ENCODE measurements at regions not wholly inside any gene's neighbourhood (a gene's known extent, or its start where the extent isn't known, plus 50 kb on each side); places are given as distances from the start of the nearest gene placed in this dataset.

- TF ChIP-seq GLIS3 (CRISPR knock-in tag; IDR thresholded peaks at IDR 0.05) (no peak), ZNF565 (CRISPR knock-in tag; conservative IDR thresholded peaks at IDR 0.05; ENCODE audit: low read depth) (no peak), ZNF8 (CRISPR knock-in tag; IDR thresholded peaks at IDR 0.05) (no peak), CSRNP3 (CRISPR knock-in tag; IDR thresholded peaks at IDR 0.05) (no peak), ZC3H10 (CRISPR knock-in tag; IDR thresholded peaks at IDR 0.05) (no peak), ZFP30 (CRISPR knock-in tag; IDR thresholded peaks at IDR 0.05) (no peak), CREB5 (CRISPR knock-in tag; IDR thresholded peaks at IDR 0.05; ENCODE audit: low read depth) (no peak), PPARA (CRISPR knock-in tag; IDR thresholded peaks at IDR 0.05; ENCODE audit: borderline replicate concordance) (no peak), ISL1 (CRISPR knock-in tag; IDR thresholded peaks at IDR 0.05) (no peak), ZFP3 (CRISPR knock-in tag; IDR thresholded peaks at IDR 0.05) (no peak), BACH2 (CRISPR knock-in tag; IDR thresholded peaks at IDR 0.05; ENCODE audit: borderline replicate concordance) (no peak), ZNF70 (CRISPR knock-in tag; IDR thresholded peaks at IDR 0.05) (no peak), RARB (CRISPR knock-in tag; IDR thresholded peaks at IDR 0.05) (no peak), ARNTL (CRISPR knock-in tag; IDR thresholded peaks at IDR 0.05; ENCODE audit: borderline replicate concordance, low read depth) (no peak), OSR1 (CRISPR knock-in tag; IDR thresholded peaks at IDR 0.05) (no peak), PATZ1 (CRISPR knock-in tag; IDR thresholded peaks at IDR 0.05; ENCODE audit: borderline replicate concordance) (no peak)
- no peak for ATAC-seq
Observed at GRCh38 chrX:95325185-95325584, 1359.5 kb upstream of the DIAPH2 start.

- TF ChIP-seq ZNF70 (CRISPR knock-in tag; IDR thresholded peaks at IDR 0.05) (no peak), ZFP30 (CRISPR knock-in tag; IDR thresholded peaks at IDR 0.05) (no peak), OSR1 (CRISPR knock-in tag; IDR thresholded peaks at IDR 0.05) (no peak), CSRNP3 (CRISPR knock-in tag; IDR thresholded peaks at IDR 0.05) (no peak), TCF4 (CRISPR knock-in tag; IDR thresholded peaks at IDR 0.05; ENCODE audit: borderline replicate concordance) (no peak), POU6F1 (CRISPR knock-in tag; IDR thresholded peaks at IDR 0.05; ENCODE audit: borderline replicate concordance, low read depth) (no peak), ZC3H10 (CRISPR knock-in tag; IDR thresholded peaks at IDR 0.05) (no peak)
- no peak for ATAC-seq
Observed at GRCh38 chrX:95330292-95330691, 1354.3 kb upstream of the DIAPH2 start.

- no peak for ATAC-seq
- TF ChIP-seq ZFP30 (CRISPR knock-in tag; IDR thresholded peaks at IDR 0.05), result no peak
- no peak for TF ChIP-seq ZNF8 (CRISPR knock-in tag; IDR thresholded peaks at IDR 0.05)
- no peak for TF ChIP-seq CSRNP3 (CRISPR knock-in tag; IDR thresholded peaks at IDR 0.05)
- no peak for TF ChIP-seq BACH2 (CRISPR knock-in tag; IDR thresholded peaks at IDR 0.05; ENCODE audit: borderline replicate concordance)
- no peak for TF ChIP-seq ZFP3 (CRISPR knock-in tag; IDR thresholded peaks at IDR 0.05)
- no peak for TF ChIP-seq GLIS3 (CRISPR knock-in tag; IDR thresholded peaks at IDR 0.05)
- TF ChIP-seq TSHZ2 (CRISPR knock-in tag; IDR thresholded peaks at IDR 0.05), result no peak
- TF ChIP-seq ZNF70 (CRISPR knock-in tag; IDR thresholded peaks at IDR 0.05), result no peak
- TF ChIP-seq SNAI2 (CRISPR knock-in tag; IDR thresholded peaks at IDR 0.05), result no peak
- no peak for TF ChIP-seq ARNTL (CRISPR knock-in tag; IDR thresholded peaks at IDR 0.05; ENCODE audit: borderline replicate concordance, low read depth)
- TF ChIP-seq POU6F1 (CRISPR knock-in tag; IDR thresholded peaks at IDR 0.05; ENCODE audit: borderline replicate concordance, low read depth), result no peak
- TF ChIP-seq RARB (CRISPR knock-in tag; IDR thresholded peaks at IDR 0.05), result no peak
- TF ChIP-seq ISL1 (CRISPR knock-in tag; IDR thresholded peaks at IDR 0.05), result no peak
- no peak for TF ChIP-seq TCF4 (CRISPR knock-in tag; IDR thresholded peaks at IDR 0.05; ENCODE audit: borderline replicate concordance)
- TF ChIP-seq ZNF565 (CRISPR knock-in tag; conservative IDR thresholded peaks at IDR 0.05; ENCODE audit: low read depth), result no peak
- TF ChIP-seq CREB5 (CRISPR knock-in tag; IDR thresholded peaks at IDR 0.05; ENCODE audit: low read depth), result no peak
Observed at GRCh38 chrX:95332530-95332929, 1352.1 kb upstream of the DIAPH2 start.

All from SK-N-SH treated with all-trans-retinoic acid at 6 μM for 48 hours (cell line).